Esophagus squamous epithelium (tissue), 4 donors: ENCODE measurements at regions not wholly inside any gene's neighbourhood (a gene's known extent, or its start where the extent isn't known, plus 50 kb on each side); places are given as distances from the start of the nearest gene placed in this dataset.

ENCODE experiments used
- CTCF ChIP-seq, 6 experiments: fragments of 450-650 bp in 4 of 6; fragments of 200-600 bp in 2 of 6; sonication (generic) in 2 of 6; IDR thresholded peaks; one replicate each; pipeline ENCODE4 v1.5.1; 2016 to 2019; ENCODE audit warnings: antibody characterized with exemption in 6 of 6, mild to moderate bottlenecking in 4 of 6, moderate library complexity in 4 of 6
- POLR2A ChIP-seq, 4 donors: fragments of 450-650 bp; IDR thresholded peaks; one replicate each; pipeline ENCODE4 v1.6.1; 2017; ENCODE audit warnings: antibody characterized with exemption in 4 of 4, mild to moderate bottlenecking in 4 of 4, moderate library complexity in 3 of 4

DNA sequence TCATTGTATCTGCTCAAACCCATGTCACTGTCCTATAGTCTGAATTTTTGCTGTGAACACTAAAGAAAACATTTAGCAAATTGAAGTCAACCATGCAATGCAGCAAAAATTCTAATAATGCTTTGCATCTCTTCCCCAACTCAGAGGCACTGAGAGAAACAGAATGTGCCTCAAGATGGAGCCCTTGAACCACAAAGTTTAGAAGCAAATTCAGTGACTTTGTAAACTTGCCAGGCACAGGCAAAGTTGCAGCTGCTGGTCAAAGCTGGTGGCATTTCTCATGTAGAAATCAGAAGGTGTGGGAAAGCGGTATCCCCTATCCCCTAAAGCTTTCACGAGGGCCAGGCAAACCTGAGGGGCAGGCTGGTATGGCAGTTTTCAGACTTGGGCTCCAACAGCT is 121.7 kb upstream of the DIPK2B start:
- TF ChIP-seq CTCF (IDR thresholded peaks at IDR 0.05) (peak in 5 of 6 experiments; percentile 26 to 53 (median 36)), POLR2A (IDR thresholded peaks at IDR 0.05) (no peak)
